ENCODE measurements at regions not wholly inside any gene's neighbourhood (a gene's known extent, or its start where the extent isn't known, plus 50 kb on each side); places are given as distances from the start of the nearest gene placed in this dataset.

DNA sequence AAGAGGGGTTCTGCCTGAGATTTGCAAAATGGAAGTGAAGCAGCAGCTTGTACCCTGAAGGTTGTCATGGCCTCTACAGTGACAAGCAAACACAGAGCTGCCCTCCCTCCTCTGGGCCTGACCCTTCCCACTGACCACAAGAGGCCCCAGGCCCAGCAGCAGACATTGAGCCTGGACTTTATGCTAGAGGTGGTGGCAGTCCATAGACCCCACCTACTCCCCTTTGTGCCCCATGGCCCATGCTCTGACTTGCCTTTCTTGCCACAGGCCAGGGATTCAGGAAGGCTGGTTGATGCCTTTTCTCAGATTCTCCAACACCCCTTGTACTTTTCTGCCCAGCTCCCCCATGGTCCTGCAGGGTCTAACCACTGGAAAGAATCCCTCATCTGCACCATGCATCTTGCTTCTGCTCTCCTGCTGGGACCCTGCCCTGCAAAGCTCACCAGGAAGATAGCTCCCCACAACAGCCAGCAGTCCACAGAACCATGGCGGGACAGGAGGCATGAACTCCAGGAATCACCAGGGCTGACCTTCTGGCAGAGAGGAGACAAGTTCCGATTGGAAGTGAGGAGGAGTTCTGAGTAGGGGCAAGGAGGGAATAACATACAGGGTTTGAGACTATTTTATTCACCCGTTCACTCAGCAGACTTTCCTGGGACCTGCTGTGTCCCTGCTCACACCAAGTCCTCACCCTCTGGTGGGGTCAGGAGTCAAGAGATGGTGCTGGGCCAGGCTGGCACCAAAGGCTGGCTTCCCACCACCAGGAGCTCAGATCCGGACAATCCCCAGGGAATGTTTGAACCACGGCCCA lies 263.8 kb downstream of the SYK start:
- no peak for DNase-seq (ENCODE audit: low read depth, low spot score)
- H3K4me3 ChIP-seq (ENCODE audit: low read depth, low read length), result no peak overlapping the region
- in situ Hi-C loops (cut with HindIII; ENCODE audit: low sequenced_read_pairs), result no loop called here
- TF ChIP-seq, protein P1, sequence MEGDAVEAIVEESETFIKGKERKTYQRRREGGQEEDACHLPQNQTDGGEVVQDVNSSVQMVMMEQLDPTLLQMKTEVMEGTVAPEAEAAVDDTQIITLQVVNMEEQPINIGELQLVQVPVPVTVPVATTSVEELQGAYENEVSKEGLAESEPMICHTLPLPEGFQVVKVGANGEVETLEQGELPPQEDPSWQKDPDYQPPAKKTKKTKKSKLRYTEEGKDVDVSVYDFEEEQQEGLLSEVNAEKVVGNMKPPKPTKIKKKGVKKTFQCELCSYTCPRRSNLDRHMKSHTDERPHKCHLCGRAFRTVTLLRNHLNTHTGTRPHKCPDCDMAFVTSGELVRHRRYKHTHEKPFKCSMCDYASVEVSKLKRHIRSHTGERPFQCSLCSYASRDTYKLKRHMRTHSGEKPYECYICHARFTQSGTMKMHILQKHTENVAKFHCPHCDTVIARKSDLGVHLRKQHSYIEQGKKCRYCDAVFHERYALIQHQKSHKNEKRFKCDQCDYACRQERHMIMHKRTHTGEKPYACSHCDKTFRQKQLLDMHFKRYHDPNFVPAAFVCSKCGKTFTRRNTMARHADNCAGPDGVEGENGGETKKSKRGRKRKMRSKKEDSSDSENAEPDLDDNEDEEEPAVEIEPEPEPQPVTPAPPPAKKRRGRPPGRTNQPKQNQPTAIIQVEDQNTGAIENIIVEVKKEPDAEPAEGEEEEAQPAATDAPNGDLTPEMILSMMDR (IDR thresholded peaks at IDR 0.05; ENCODE audit: low read depth, low read length), result no peak

DNA sequence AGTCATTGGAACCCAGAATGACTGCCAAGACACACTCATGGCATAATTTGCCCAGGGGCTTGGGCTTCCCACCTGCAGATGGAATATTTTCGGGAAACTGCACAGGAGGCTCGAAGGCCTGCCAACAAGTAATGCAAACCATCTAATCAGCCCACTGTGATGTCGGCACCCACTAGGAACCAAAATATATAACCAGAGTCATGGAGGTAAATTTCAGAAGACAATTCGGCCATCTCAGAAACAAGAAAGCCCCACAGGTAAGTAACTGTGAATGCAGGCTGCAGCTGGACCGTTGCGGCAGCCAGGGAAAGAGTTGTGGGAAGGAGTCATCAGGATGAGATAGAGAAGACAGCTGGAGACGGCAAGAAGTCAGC lies 264.4 kb downstream of the SYK start:
- TF ChIP-seq, protein P1 (IDR thresholded peaks at IDR 0.05; ENCODE audit: low read depth, low read length), result no peak
- no peak overlapping the region for H3K4me3 ChIP-seq (ENCODE audit: low read depth, low read length)
- DNase-seq (ENCODE audit: low read depth, low spot score), result no peak
- in situ Hi-C loops (cut with HindIII; ENCODE audit: low sequenced_read_pairs), result no loop called here

GRCh38 chr9:91066856-91067255 lies 265.2 kb downstream of the SYK start:
- H3K4me3 ChIP-seq (ENCODE audit: low read depth, low read length), result no peak overlapping the region
- in situ Hi-C loops (cut with HindIII; ENCODE audit: low sequenced_read_pairs), result no loop called here
- DNase-seq (ENCODE audit: low read depth, low spot score), result no peak
- TF ChIP-seq, protein P1 (IDR thresholded peaks at IDR 0.05; ENCODE audit: low read depth, low read length), result no peak

- in situ Hi-C loops (cut with HindIII; ENCODE audit: low sequenced_read_pairs), result no loop called here
- no peak overlapping the region for H3K4me3 ChIP-seq (ENCODE audit: low read depth, low read length)
- DNase-seq (ENCODE audit: low read depth, low spot score), result no peak
- TF ChIP-seq, protein P1 (IDR thresholded peaks at IDR 0.05; ENCODE audit: low read depth, low read length), result no peak
Measured at GRCh38 chr9:91067306-91067860, 265.8 kb downstream of the SYK start.

DNA sequence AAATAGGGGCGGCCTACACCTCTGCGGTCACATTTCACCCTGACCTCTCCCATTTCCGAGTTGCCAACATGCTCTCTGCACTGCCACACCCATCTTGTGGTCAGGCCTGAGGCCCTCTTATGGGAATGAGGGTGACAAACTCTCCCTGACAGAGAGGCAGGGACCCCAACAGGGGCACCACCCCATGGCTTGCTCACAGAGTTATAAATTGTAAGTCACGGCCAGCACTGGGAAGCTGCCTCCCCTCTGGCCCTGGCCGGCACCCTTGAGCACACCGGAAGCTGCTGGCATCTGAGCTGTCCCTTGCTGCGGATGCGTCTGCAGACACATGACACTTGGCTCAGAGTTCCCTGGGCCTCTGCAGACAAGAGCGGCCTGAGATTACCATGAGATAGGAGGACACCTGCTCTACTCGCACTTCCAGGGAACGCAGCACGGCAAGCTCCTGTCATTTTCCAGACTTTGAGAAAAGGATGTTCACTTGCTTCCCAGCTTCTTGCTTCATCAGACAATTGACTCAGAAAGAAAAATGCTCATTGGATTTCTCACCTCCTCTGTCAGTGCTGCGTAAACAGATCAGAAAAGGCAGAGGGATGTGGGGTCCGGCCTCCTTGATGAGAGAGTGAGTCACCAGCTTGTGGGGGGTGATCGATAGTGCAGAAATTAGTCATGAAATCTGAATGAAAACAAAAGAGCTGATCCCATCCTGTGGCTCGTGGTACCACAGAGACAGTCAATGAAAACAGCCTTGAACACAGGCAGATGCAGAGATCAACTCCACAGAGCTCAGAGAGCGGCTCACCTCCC lies 269.8 kb downstream of the SYK start:
- in situ Hi-C loops (cut with HindIII; ENCODE audit: low sequenced_read_pairs), result no loop called here
- H3K4me3 ChIP-seq (ENCODE audit: low read depth, low read length), result no peak overlapping the region
- DNase-seq (ENCODE audit: low read depth, low spot score), result peak; percentile 86
- TF ChIP-seq, protein P1 (IDR thresholded peaks at IDR 0.05; ENCODE audit: low read depth, low read length), result no peak

DNA sequence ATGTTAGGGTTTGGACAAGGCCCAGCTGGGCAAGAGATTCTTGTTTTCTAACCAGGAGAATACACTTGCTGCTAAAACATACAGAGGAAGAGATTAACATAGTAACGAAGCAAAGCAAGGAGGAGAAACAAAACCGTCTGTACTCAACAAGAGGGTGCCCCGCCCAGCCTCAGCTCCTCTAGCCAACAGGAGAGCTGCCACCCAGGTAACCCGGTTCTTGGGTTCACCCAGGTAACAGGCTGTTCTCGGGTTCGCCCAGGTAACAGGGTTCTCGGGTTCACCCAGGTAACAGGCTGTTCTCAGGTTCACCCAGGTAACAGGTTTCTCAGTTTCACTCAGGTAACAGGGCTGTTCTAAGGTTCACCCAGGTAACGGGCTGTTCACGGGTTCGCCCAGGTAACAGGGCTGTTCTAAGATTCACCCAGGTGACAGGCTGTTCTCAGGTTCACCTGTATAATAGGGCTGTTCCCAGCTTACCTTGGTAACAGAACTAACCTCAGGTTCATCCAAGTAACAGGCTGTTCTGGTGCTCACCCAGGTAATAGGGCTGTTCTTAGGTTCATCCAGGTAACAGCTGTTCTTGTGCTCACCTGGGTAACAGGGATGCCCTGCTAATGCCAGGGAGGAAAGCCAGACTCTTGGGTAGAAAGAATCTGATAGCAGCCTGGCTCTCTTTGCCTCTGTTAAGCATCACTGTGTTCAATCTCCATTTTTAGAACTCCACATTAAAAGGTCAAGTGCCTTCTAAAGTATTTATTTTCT lies 271.6 kb downstream of the SYK start:
- in situ Hi-C loops (cut with HindIII; ENCODE audit: low sequenced_read_pairs), result no loop called here
- TF ChIP-seq, protein P1 (IDR thresholded peaks at IDR 0.05; ENCODE audit: low read depth, low read length), result no peak
- H3K4me3 ChIP-seq (ENCODE audit: low read depth, low read length), result no peak overlapping the region
- no peak for DNase-seq (ENCODE audit: low read depth, low spot score)

Measured in astrocyte of the spinal cord (primary cell).